SHP77 (cell line): ENCODE measurements at regions not wholly inside any gene's neighbourhood (a gene's known extent, or its start where the extent isn't known, plus 50 kb on each side); places are given as distances from the start of the nearest gene placed in this dataset.
A peak's percentile ranks its signal among the peaks of the same experiment; 100 is the strongest.
"Not testable (repeated sequence)": the region's sequence is repeated elsewhere in the genome, so short reads cannot be mapped to it uniquely, and the experiment has no call there.

Source experiments
- DNase-seq, 2 experiments: peaks; one replicate each; lab custom pipeline; 2025; lab: John Stamatoyannopoulos, UW

- DNase-seq = no peak
Observed at GRCh38 chr18:34280000-34280399, 55.3 kb upstream of the NOL4 start.

- DNase-seq = no peak
Observed at GRCh38 chr18:34280653-34281052, 55.9 kb upstream of the NOL4 start.

DNA sequence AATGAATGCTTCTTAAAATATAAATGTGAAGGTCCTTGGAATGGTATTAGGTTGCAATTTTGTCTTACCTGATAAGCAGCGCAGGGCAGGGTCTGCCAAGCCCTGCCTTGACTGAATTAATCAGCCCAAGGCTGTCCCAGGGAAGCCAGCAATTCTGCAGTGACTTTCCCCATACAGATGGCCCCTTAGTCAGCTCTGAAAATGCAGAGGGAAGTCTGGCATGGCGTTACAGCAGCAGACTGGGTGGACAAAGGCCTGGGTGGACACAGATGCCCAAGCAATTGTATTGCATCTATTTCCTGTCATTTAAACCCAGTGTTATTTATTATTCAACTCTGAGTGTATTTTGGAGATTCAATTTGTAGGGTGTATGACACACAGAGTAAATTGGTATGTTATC lies 56.6 kb upstream of the NOL4 start:
- peak in 1 of 2 experiments; percentile 19 for DNase-seq

GRCh38 chr18:34281722-34282121 lies 57.0 kb upstream of the NOL4 start:
- peak in 1 of 2 experiments; percentile 19 for DNase-seq

DNA sequence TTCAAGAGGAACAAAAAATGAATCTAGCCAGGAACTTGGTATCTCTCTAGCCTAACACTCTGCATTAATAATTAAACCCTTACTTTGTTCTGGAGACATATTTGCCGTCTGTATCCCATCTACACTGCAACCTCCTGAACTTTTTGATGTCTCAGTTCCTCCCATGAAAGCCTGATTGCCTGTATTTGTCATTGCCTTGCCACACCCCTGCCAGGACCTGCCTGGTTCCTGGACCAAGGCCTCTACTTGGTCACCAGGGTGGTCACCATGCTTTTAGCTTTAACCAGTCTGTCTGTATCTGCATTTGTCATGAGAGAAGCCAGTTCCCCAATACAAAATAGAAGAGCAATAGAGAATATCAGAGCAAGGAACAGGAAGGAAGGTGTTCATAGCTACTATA lies 58.8 kb upstream of the NOL4 start:
- no peak for DNase-seq

DNA sequence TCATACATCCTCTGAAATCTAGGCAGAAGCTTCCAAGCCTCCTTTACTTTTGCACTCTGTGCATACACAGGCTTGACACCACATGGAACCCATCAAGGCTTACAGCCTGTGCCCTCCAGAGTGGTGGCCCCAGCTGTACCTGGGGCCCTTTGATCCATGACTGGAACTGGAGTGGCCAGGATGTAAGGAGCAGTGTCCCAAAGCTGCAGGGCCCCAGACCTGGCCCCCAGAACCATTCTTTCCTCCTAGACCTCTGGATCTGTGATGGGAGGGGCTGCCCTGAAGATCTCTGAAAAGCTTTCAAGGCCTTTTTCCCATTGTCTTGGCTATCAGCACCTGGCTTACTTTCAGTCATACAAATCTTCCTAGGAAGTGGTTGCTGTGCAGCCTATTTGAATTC lies 63.1 kb upstream of the NOL4 start:
- no peak for DNase-seq

DNA sequence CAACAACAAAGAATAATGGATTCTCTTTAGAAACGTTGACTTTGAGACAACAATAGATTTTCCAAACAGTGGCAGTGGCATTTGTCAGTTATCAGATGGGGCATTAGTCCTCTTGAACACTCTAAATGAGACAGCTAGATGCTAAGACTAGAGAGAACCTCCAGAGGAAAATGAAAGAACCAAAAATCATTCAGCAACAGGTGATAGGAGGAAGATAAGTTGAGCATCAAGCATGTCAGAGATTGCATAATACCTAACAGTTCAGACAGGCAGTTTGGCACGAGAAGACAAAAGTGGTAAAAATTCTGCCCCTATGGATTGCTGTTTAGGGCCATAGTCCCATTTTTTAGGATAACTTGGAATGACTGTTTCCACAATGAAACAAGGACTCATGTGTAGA lies 67.9 kb upstream of the NOL4 start:
- no peak for DNase-seq

DNA sequence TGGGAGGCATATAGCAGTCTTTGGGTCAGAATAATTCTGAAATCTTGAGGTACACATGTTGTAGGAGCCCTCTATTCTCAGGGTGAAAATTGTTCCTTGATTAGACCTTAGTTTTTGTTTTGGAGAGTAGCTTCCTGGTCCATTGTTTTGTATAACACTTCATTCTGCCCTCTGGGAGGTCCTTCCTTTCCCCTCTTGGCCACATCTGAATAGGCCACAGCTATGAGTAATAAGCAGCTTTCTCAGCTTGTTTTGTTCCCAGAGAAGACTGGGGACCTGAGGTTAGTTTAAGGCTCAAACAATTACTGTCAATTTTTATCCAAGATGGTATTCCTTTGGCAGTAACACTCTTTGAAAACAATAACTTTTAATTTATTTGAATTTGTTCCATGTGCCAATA lies 72.6 kb upstream of the NOL4 start:
- DNase-seq = no peak

DNA sequence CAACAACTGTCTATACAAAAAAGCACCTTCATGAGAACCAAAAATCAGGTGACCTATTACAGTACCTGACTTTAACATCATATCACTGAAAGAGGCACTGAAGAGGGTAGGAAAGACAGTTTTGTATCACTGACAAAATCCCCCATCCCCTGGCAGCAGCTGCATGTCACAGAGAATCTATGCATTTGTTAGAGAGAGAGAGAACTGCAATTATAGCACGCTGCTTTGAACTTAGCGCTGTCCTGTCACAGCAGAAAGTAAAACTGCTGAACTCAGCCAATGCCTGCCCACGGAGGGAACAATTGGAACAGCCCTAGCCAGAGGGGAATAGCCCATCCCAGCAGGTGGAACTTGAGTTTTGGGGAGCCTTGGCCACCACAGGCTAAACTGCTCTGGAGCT lies 75.1 kb upstream of the NOL4 start:
- DNase-seq = no peak

GRCh38 chr18:34311468-34311867 lies 86.8 kb upstream of the NOL4 start:
- DNase-seq = no peak

DNA sequence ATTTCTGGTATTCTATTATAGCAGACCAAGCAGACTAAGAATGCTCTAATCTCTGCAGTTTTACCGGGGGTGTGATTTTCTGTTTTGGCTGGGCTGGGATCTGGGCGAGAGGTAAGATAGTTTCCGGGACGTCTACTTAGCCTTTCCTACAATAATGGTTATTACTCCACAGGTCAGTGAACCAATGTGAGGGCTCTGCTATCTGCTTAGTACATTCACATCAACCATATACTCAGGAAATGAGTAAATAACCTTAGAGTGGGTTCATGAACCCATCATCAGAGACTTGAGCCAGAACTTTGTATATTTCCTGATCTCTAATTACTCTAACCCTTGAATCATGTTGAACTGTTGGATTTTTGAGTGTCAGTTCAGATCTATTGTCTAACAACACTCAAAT lies 90.1 kb upstream of the NOL4 start:
- DNase-seq = no peak

DNA sequence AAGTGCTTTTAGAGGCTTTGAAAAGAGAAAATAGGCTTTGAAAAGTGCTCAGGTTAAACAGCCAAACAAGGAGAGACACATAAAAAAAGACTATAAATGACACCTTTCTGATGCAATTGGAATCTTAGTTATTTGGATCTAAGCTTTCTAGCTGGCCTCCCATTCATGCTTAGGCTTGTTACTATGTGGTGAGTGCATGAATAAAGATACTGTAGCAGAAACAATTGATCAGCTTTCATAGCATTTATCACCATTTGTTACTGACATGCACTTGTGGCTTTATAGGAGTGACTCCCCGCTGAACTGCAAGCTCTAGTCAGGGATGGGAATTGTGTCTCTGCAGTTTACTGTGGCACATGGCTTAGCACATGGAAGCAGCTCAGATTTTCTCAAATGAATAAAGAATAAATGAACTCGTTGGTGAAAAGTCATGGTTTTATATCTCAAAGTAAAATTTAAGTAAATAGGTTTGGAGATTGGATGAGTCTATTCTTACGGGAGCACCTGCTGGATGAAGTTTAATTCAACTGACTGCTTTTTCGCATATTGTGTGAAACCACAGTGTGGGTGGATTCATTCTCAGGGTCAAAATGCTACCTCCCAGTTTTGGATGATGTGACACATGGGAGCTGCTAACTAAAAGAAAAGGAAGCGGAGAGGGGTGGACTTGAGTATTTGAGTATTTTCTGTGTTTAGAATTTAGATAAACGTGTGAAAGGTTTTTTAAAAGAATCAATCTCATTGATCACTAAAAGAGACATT lies 91.1 kb upstream of the NOL4 start:
- DNase-seq = no peak

GRCh38 chr18:34320267-34320666 lies 95.6 kb upstream of the NOL4 start:
- DNase-seq = no peak

- no peak for DNase-seq
Observed at GRCh38 chr18:34321066-34321465, 96.4 kb upstream of the NOL4 start.

GRCh38 chr18:34322365-34323289 lies 97.9 kb upstream of the NOL4 start:
- peak; percentile 51 to 72 for DNase-seq

- no peak for DNase-seq
Observed at GRCh38 chr18:34329840-34330239, 105.1 kb upstream of the NOL4 start.

DNA sequence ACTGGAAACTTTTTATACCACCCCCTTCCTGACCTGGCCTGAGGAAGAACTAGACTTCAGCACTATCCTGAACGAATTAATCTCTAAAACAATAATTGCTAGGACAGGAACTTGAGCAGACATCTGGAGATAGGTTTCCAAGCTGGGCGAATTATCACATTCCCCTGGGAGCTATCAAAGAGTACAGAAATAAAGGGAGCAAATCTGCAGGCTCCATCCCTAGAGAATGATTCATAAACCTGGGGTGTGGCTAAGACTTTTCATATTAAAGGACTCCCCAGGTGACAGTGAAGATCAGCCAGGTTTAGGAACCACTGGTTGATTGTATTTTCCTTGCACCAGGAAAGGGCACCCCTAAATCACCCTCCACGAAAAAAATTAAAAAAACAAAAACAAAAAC lies 105.6 kb upstream of the NOL4 start:
- no peak for DNase-seq

GRCh38 chr18:34330907-34331306 lies 106.2 kb upstream of the NOL4 start:
- not testable (repeated sequence) for DNase-seq

GRCh38 chr18:34331343-34331742 lies 106.6 kb upstream of the NOL4 start:
- DNase-seq = not testable (repeated sequence)

GRCh38 chr18:34339155-34339554 lies 114.4 kb upstream of the NOL4 start:
- DNase-seq = peak; percentile 47 to 77

DNA sequence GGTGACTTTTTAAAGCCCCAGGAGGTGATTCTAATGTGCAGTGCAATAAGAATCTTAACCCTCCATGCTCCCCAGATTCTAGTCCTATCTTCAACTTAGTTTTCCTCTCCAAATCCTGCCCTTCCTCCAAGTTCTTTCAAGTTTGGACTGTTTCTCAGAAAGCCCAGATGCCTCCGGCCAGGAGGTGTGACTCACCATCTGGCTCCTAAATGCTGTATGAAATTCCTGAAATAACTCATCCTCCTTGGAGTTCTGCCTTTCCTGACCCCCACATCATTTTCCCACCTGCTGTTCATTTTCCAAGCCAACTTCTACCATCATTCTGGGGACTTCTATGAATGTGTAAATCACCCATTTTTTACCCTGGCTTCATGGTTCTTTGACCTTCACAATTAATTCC lies 118.2 kb upstream of the NOL4 start:
- no peak for DNase-seq

- DNase-seq = no peak
Observed at GRCh38 chr18:34345738-34346137, 121.0 kb upstream of the NOL4 start.

- no peak for DNase-seq
Observed at GRCh38 chr18:34350778-34351177, 126.1 kb upstream of the NOL4 start.
